HFFc6 (cell line): ENCODE measurements at regions not wholly inside any gene's neighbourhood (a gene's known extent, or its start where the extent isn't known, plus 50 kb on each side); places are given as distances from the start of the nearest gene placed in this dataset.

Experiments
- DNase-seq: peaks from one replicate; pipeline ENCODE4 v3.0.0-alpha.2; 2018
- H3K27ac Mint-ChIP-seq: 2 replicates; pipeline ENCODE4 v1.8.0; 2020; ENCODE audit warnings: mild to moderate bottlenecking, mixed read lengths
- H3K27me3 Mint-ChIP-seq: 2 replicates; pipeline ENCODE4 v1.8.0; 2021; ENCODE audit warnings: mild to moderate bottlenecking, moderate library complexity, mixed read lengths; ENCODE audit not compliant: insufficient read depth
- H3K36me3 Mint-ChIP-seq: 2 replicates; pipeline ENCODE4 v1.8.0; 2021; ENCODE audit warnings: low read depth, mixed read lengths
- H3K4me1 Mint-ChIP-seq: 2 replicates; pipeline ENCODE4 v1.8.0; 2020; ENCODE audit warnings: low read depth, mixed read lengths
- H3K4me3 Mint-ChIP-seq: 2 replicates; pipeline ENCODE4 v1.8.0; 2020; ENCODE audit warnings: mild to moderate bottlenecking, moderate library complexity, mixed read lengths
- H3K9me3 Mint-ChIP-seq: 2 replicates; pipeline ENCODE4 v1.8.0; 2020; ENCODE audit warnings: mild to moderate bottlenecking, mixed read lengths
- TF ChIP-seq, protein P1 (sequence below): fragments of 200-600 bp; sonication (generic); IDR thresholded peaks from 2 replicates; pipeline ENCODE4 v1.5.0; 2021; ENCODE audit warnings: antibody characterized with exemption, mild to moderate bottlenecking

GRCh38 chr1:244917073-244917670 lies 52.8 kb upstream of the HNRNPU start:
- Mint-ChIP-seq H3K27ac (no peak overlapping the region), H3K27me3 (peaks cover 11% of the 10 kb centered on the region; the same call in 1 of the 2 replicates), H3K4me3 (no peak overlapping the region), H3K36me3 (no peaks in the 10 kb centered on the region), H3K4me1 (peaks cover 20% of the 10 kb centered on the region), H3K9me3 (no peaks in the 10 kb centered on the region)
- DNase-seq, result no peak
- TF ChIP-seq, protein P1, sequence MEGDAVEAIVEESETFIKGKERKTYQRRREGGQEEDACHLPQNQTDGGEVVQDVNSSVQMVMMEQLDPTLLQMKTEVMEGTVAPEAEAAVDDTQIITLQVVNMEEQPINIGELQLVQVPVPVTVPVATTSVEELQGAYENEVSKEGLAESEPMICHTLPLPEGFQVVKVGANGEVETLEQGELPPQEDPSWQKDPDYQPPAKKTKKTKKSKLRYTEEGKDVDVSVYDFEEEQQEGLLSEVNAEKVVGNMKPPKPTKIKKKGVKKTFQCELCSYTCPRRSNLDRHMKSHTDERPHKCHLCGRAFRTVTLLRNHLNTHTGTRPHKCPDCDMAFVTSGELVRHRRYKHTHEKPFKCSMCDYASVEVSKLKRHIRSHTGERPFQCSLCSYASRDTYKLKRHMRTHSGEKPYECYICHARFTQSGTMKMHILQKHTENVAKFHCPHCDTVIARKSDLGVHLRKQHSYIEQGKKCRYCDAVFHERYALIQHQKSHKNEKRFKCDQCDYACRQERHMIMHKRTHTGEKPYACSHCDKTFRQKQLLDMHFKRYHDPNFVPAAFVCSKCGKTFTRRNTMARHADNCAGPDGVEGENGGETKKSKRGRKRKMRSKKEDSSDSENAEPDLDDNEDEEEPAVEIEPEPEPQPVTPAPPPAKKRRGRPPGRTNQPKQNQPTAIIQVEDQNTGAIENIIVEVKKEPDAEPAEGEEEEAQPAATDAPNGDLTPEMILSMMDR, result no peak

DNA sequence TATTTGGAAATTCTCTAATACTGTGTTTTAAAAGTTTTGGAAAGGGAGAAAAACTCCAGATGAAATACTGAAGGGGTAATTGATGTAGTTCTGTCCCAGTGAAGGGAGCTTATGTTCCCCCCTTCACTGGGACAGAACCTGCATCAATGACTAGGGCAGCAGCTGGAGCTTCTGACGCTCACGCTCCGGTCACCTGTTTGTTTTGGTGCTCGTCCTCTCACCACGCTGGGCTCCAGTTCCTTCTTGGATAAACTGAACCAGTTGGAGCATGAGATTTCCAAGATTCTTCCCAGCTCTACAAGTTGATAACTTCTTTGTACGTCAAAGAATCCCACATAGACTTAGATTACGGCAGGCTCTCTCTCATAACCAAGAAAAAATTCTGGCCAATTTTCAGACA lies 51.4 kb upstream of the HNRNPU start:
- Mint-ChIP-seq H3K27ac (no peak overlapping the region), H3K9me3 (no peaks in the 10 kb centered on the region), H3K4me1 (peaks cover 20% of the 10 kb centered on the region), H3K27me3 (peaks cover 11% of the 10 kb centered on the region; the same call in 1 of the 2 replicates), H3K4me3 (no peak overlapping the region), H3K36me3 (no peaks in the 10 kb centered on the region)
- DNase-seq, result no peak
- TF ChIP-seq, protein P1, result no peak

GRCh38 chr1:244914761-244915160 lies 50.4 kb upstream of the HNRNPU start:
- TF ChIP-seq, protein P1, result no peak
- no peak overlapping the region for H3K27ac Mint-ChIP-seq
- DNase-seq, result no peak
- H3K4me1 Mint-ChIP-seq, result peaks cover 17% of the 10 kb centered on the region
- no peaks in the 10 kb centered on the region for H3K36me3 Mint-ChIP-seq
- H3K27me3 Mint-ChIP-seq, result peaks cover 9% of the 10 kb centered on the region
- no peaks in the 10 kb centered on the region for H3K9me3 Mint-ChIP-seq
- H3K4me3 Mint-ChIP-seq, result no peak overlapping the region
